ENCODE measurements at regions not wholly inside any gene's neighbourhood (a gene's known extent, or its start where the extent isn't known, plus 50 kb on each side); places are given as distances from the start of the nearest gene placed in this dataset.

GRCh38 chr4:53653484-53654053 is 62.3 kb upstream of the LNX1 start:
- TF ChIP-seq EZH2 (IDR thresholded peaks at IDR 0.05; ENCODE audit: low read depth, unreplicated experiment) (no peak), POLR2AphosphoS5 (IDR thresholded peaks at IDR 0.05; ENCODE audit: low read depth) (no peak), JUNB (IDR thresholded peaks at IDR 0.05; ENCODE audit: unreplicated experiment) (no peak), EZH2phosphoT487 (IDR thresholded peaks at IDR 0.05; ENCODE audit: unreplicated experiment) (no peak), CREB1 (CRISPR knock-in tag; IDR thresholded peaks at IDR 0.05; ENCODE audit: low read depth) (no peak), ZNF331 (CRISPR knock-in tag; IDR thresholded peaks at IDR 0.05; ENCODE audit: low read depth) (no peak), STAT1 (IDR thresholded peaks at IDR 0.05; ENCODE audit: unreplicated experiment) (no peak)
- TF ChIP-seq, protein P1, sequence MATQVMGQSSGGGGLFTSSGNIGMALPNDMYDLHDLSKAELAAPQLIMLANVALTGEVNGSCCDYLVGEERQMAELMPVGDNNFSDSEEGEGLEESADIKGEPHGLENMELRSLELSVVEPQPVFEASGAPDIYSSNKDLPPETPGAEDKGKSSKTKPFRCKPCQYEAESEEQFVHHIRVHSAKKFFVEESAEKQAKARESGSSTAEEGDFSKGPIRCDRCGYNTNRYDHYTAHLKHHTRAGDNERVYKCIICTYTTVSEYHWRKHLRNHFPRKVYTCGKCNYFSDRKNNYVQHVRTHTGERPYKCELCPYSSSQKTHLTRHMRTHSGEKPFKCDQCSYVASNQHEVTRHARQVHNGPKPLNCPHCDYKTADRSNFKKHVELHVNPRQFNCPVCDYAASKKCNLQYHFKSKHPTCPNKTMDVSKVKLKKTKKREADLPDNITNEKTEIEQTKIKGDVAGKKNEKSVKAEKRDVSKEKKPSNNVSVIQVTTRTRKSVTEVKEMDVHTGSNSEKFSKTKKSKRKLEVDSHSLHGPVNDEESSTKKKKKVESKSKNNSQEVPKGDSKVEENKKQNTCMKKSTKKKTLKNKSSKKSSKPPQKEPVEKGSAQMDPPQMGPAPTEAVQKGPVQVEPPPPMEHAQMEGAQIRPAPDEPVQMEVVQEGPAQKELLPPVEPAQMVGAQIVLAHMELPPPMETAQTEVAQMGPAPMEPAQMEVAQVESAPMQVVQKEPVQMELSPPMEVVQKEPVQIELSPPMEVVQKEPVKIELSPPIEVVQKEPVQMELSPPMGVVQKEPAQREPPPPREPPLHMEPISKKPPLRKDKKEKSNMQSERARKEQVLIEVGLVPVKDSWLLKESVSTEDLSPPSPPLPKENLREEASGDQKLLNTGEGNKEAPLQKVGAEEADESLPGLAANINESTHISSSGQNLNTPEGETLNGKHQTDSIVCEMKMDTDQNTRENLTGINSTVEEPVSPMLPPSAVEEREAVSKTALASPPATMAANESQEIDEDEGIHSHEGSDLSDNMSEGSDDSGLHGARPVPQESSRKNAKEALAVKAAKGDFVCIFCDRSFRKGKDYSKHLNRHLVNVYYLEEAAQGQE (IDR thresholded peaks at IDR 0.05; ENCODE audit: unreplicated experiment) = no peak
- TF ChIP-seq, protein P2, sequence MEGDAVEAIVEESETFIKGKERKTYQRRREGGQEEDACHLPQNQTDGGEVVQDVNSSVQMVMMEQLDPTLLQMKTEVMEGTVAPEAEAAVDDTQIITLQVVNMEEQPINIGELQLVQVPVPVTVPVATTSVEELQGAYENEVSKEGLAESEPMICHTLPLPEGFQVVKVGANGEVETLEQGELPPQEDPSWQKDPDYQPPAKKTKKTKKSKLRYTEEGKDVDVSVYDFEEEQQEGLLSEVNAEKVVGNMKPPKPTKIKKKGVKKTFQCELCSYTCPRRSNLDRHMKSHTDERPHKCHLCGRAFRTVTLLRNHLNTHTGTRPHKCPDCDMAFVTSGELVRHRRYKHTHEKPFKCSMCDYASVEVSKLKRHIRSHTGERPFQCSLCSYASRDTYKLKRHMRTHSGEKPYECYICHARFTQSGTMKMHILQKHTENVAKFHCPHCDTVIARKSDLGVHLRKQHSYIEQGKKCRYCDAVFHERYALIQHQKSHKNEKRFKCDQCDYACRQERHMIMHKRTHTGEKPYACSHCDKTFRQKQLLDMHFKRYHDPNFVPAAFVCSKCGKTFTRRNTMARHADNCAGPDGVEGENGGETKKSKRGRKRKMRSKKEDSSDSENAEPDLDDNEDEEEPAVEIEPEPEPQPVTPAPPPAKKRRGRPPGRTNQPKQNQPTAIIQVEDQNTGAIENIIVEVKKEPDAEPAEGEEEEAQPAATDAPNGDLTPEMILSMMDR (conservative IDR thresholded peaks at IDR 0.05; ENCODE audit: low read depth in 2 of 2) = no peak; a peak in 1 of 4 replicates
- TF ChIP-seq, protein P3, sequence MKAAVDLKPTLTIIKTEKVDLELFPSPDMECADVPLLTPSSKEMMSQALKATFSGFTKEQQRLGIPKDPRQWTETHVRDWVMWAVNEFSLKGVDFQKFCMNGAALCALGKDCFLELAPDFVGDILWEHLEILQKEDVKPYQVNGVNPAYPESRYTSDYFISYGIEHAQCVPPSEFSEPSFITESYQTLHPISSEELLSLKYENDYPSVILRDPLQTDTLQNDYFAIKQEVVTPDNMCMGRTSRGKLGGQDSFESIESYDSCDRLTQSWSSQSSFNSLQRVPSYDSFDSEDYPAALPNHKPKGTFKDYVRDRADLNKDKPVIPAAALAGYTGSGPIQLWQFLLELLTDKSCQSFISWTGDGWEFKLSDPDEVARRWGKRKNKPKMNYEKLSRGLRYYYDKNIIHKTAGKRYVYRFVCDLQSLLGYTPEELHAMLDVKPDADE (IDR thresholded peaks at IDR 0.05) = no peak
- TF ChIP-seq, protein P4, sequence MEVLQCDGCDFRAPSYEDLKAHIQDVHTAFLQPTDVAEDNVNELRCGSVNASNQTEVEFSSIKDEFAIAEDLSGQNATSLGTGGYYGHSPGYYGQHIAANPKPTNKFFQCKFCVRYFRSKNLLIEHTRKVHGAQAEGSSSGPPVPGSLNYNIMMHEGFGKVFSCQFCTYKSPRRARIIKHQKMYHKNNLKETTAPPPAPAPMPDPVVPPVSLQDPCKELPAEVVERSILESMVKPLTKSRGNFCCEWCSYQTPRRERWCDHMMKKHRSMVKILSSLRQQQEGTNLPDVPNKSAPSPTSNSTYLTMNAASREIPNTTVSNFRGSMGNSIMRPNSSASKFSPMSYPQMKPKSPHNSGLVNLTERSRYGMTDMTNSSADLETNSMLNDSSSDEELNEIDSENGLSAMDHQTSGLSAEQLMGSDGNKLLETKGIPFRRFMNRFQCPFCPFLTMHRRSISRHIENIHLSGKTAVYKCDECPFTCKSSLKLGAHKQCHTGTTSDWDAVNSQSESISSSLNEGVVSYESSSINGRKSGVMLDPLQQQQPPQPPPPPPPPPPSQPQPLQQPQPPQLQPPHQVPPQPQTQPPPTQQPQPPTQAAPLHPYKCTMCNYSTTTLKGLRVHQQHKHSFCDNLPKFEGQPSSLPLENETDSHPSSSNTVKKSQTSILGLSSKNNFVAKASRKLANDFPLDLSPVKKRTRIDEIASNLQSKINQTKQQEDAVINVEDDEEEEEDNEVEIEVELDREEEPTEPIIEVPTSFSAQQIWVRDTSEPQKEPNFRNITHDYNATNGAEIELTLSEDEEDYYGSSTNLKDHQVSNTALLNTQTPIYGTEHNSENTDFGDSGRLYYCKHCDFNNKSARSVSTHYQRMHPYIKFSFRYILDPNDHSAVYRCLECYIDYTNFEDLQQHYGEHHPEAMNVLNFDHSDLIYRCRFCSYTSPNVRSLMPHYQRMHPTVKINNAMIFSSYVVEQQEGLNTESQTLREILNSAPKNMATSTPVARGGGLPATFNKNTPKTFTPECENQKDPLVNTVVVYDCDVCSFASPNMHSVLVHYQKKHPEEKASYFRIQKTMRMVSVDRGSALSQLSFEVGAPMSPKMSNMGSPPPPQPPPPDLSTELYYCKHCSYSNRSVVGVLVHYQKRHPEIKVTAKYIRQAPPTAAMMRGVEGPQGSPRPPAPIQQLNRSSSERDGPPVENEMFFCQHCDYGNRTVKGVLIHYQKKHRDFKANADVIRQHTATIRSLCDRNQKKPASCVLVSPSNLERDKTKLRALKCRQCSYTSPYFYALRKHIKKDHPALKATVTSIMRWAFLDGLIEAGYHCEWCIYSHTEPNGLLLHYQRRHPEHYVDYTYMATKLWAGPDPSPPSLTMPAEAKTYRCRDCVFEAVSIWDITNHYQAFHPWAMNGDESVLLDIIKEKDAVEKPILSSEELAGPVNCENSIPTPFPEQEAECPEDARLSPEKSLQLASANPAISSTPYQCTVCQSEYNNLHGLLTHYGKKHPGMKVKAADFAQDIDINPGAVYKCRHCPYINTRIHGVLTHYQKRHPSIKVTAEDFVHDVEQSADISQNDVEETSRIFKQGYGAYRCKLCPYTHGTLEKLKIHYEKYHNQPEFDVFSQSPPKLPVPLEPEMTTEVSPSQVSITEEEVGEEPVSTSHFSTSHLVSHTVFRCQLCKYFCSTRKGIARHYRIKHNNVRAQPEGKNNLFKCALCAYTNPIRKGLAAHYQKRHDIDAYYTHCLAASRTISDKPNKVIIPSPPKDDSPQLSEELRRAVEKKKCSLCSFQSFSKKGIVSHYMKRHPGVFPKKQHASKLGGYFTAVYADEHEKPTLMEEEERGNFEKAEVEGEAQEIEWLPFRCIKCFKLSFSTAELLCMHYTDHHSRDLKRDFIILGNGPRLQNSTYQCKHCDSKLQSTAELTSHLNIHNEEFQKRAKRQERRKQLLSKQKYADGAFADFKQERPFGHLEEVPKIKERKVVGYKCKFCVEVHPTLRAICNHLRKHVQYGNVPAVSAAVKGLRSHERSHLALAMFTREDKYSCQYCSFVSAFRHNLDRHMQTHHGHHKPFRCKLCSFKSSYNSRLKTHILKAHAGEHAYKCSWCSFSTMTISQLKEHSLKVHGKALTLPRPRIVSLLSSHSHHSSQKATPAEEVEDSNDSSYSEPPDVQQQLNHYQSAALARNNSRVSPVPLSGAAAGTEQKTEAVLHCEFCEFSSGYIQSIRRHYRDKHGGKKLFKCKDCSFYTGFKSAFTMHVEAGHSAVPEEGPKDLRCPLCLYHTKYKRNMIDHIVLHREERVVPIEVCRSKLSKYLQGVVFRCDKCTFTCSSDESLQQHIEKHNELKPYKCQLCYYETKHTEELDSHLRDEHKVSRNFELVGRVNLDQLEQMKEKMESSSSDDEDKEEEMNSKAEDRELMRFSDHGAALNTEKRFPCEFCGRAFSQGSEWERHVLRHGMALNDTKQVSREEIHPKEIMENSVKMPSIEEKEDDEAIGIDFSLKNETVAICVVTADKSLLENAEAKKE (CRISPR knock-in tag; IDR thresholded peaks at IDR 0.05) = no peak

All from GM23338 (cell line).